HEK293 (cell line): ENCODE measurements at regions not wholly inside any gene's neighbourhood (a gene's known extent, or its start where the extent isn't known, plus 50 kb on each side); places are given as distances from the start of the nearest gene placed in this dataset.

ENCODE experiments used
- CTCF ChIA-PET: fragments of 350-600 bp; formaldehyde crosslinking; extraction: SDS; loops from one replicate; lab custom pipeline; 2021; ENCODE audit warnings: antibody characterized with exemption; lab: Yijun Ruan, JAX
- POLR2A ChIA-PET: fragments of 300-600 bp; formaldehyde crosslinking; extraction: SDS; loops from one replicate; lab custom pipeline; 2020; ENCODE audit warnings: antibody characterized with exemption, inconsistent platforms; lab: Yijun Ruan, JAX
- H3K27ac ChIP-seq: fragments of 200-500 bp; sonication (Bioruptor generic); 2 replicates; pipeline ENCODE4 v1.5.1; 2014; ENCODE audit warnings: low read depth, low read length, control low read depth, inconsistent platforms; ENCODE audit errors: extremely low read depth
- H3K36me3 ChIP-seq, 2 experiments: fragments of 200-500 bp in 1 of 2; sonication (Bioruptor generic) in 1 of 2; 1 replicate in 1 of 2; 2 replicates in 1 of 2; pipeline ENCODE4 v1.5.1; 2014 to 2017; ENCODE audit warnings: inconsistent platforms in 2 of 2, low read length in 2 of 2; ENCODE audit not compliant: control insufficient read depth in 2 of 2, insufficient read depth in 1 of 2
- H3K4me1 ChIP-seq: fragments of 200-500 bp; sonication (Bioruptor generic); 2 replicates; pipeline ENCODE4 v1.5.1; 2014; ENCODE audit warnings: mild to moderate bottlenecking, low read length, inconsistent platforms; ENCODE audit not compliant: control insufficient read depth, insufficient read depth
- H3K4me3 ChIP-seq: 2 replicates; pipeline ENCODE4 v1.5.1; 2011; ENCODE audit warnings: low read depth, mild to moderate bottlenecking, control low read depth, low read length, moderate library complexity
- H3K9me3 ChIP-seq: fragments of 200-500 bp; sonication (Bioruptor generic); 2 replicates; pipeline ENCODE4 v1.5.1; 2014; ENCODE audit warnings: low read depth, low read length, inconsistent platforms; ENCODE audit not compliant: control insufficient read depth, insufficient read depth
- BCL11A ChIP-seq: fragments of 450-650 bp; formaldehyde crosslinking; IDR thresholded peaks from 2 replicates; pipeline ENCODE4 v1.5.1; 2016; ENCODE audit warnings: low read depth, missing biosample characterization, missing genetic modification characterization
- EGR2 ChIP-seq: fragments of 450-650 bp; formaldehyde crosslinking; IDR thresholded peaks from 2 replicates; pipeline ENCODE4 v1.5.1; 2016; ENCODE audit warnings: low read depth, missing biosample characterization, missing genetic modification characterization
- GLIS1 ChIP-seq: fragments of 450-650 bp; formaldehyde crosslinking; IDR thresholded peaks from 2 replicates; pipeline ENCODE4 v1.5.1; 2016; ENCODE audit warnings: missing biosample characterization, missing genetic modification characterization
- IKZF3 ChIP-seq: fragments of 450-650 bp; IDR thresholded peaks from 2 replicates; pipeline ENCODE4 v1.5.0; 2018; ENCODE audit warnings: missing biosample characterization, mild to moderate bottlenecking, missing genetic modification characterization, moderate library complexity
- PRDM10 ChIP-seq: fragments of 450-650 bp; formaldehyde crosslinking; IDR thresholded peaks from 2 replicates; pipeline ENCODE4 v1.5.1; 2016; ENCODE audit warnings: missing biosample characterization, missing genetic modification characterization
- SALL2 ChIP-seq: fragments of 450-650 bp; formaldehyde crosslinking; IDR thresholded peaks from 2 replicates; pipeline ENCODE4 v1.5.0; 2017; ENCODE audit warnings: missing biosample characterization, mild to moderate bottlenecking, missing genetic modification characterization, borderline replicate concordance
- ZFHX2 ChIP-seq: fragments of 450-650 bp; formaldehyde crosslinking; conservative IDR thresholded peaks from 2 replicates; pipeline ENCODE4 v1.5.1; 2016; ENCODE audit warnings: missing biosample characterization, missing genetic modification characterization
- ZFP41 ChIP-seq: fragments of 450-650 bp; formaldehyde crosslinking; IDR thresholded peaks from 2 replicates; pipeline ENCODE4 v1.5.1; 2016; ENCODE audit warnings: missing biosample characterization, missing genetic modification characterization, borderline replicate concordance
- ZFP69B ChIP-seq: fragments of 450-650 bp; formaldehyde crosslinking; IDR thresholded peaks from 2 replicates; pipeline ENCODE4 v1.5.1; 2016; ENCODE audit warnings: missing biosample characterization, missing genetic modification characterization
- ZNF10 ChIP-seq: fragments of 450-650 bp; formaldehyde crosslinking; IDR thresholded peaks from 2 replicates; pipeline ENCODE4 v1.5.1; 2017; ENCODE audit warnings: missing biosample characterization, missing genetic modification characterization
- ZNF133 ChIP-seq: fragments of 450-650 bp; formaldehyde crosslinking; IDR thresholded peaks from 2 replicates; pipeline ENCODE4 v1.5.1; 2016; ENCODE audit warnings: missing biosample characterization, missing genetic modification characterization
- ZNF138 ChIP-seq: fragments of 450-650 bp; formaldehyde crosslinking; IDR thresholded peaks from 2 replicates; pipeline ENCODE4 v1.5.1; 2016; ENCODE audit warnings: missing biosample characterization, missing genetic modification characterization, borderline replicate concordance
- ZNF157 ChIP-seq: fragments of 450-650 bp; formaldehyde crosslinking; IDR thresholded peaks from 2 replicates; pipeline ENCODE4 v1.5.1; 2016; ENCODE audit warnings: missing biosample characterization, missing genetic modification characterization
- ZNF169 ChIP-seq: fragments of 450-650 bp; formaldehyde crosslinking; IDR thresholded peaks from 2 replicates; pipeline ENCODE4 v1.5.1; 2016; ENCODE audit warnings: missing biosample characterization, missing genetic modification characterization
- ZNF223 ChIP-seq: fragments of 450-650 bp; formaldehyde crosslinking; IDR thresholded peaks from 2 replicates; pipeline ENCODE4 v1.5.1; 2016; ENCODE audit warnings: missing biosample characterization, missing genetic modification characterization
- ZNF23 ChIP-seq: fragments of 450-650 bp; formaldehyde crosslinking; IDR thresholded peaks from 2 replicates; pipeline ENCODE4 v1.5.1; 2016; ENCODE audit warnings: missing biosample characterization, missing genetic modification characterization, borderline replicate concordance
- ZNF311 ChIP-seq: fragments of 450-650 bp; formaldehyde crosslinking; IDR thresholded peaks from 2 replicates; pipeline ENCODE4 v1.5.1; 2017; ENCODE audit warnings: missing biosample characterization, missing genetic modification characterization, borderline replicate concordance
- ZNF501 ChIP-seq: fragments of 450-650 bp; formaldehyde crosslinking; IDR thresholded peaks from 2 replicates; pipeline ENCODE4 v1.5.1; 2016; ENCODE audit warnings: missing biosample characterization, missing genetic modification characterization
- ZNF555 ChIP-seq: fragments of 450-650 bp; formaldehyde crosslinking; conservative IDR thresholded peaks from 2 replicates; pipeline ENCODE4 v1.5.1; 2017; ENCODE audit warnings: missing biosample characterization, mild to moderate bottlenecking, missing genetic modification characterization, inconsistent platforms
- ZNF560 ChIP-seq: fragments of 450-650 bp; formaldehyde crosslinking; IDR thresholded peaks from 2 replicates; pipeline ENCODE4 v1.5.1; 2017; ENCODE audit warnings: missing biosample characterization, missing genetic modification characterization, borderline replicate concordance
- ZNF692 ChIP-seq: fragments of 450-650 bp; formaldehyde crosslinking; IDR thresholded peaks from 2 replicates; pipeline ENCODE4 v1.5.1; 2016; ENCODE audit warnings: missing biosample characterization, missing genetic modification characterization

GRCh38 chr14:106346084-106346483 is 819.7 kb downstream of the TMEM121 start:
- CTCF ChIA-PET, result interaction anchor here (0.7 to 4.9 kb wide), 13 partner anchors 11 to 358 kb away, joined by 3 to 36 read pairs (median 7); no protein-coding TSS in a partner anchor
- POLR2A ChIA-PET, result no interaction called here
- H3K27ac ChIP-seq, result no peak overlapping the region
- no peaks in the 10 kb centered on the region; the same call in 1 of the 2 replicates for H3K9me3 ChIP-seq
- H3K4me3 ChIP-seq, result no peak overlapping the region
- H3K36me3 ChIP-seq, result no peaks in the 10 kb centered on the region
- no peak for TF ChIP-seq ZNF311 (tag by site-specific recombination)
- TF ChIP-seq EGR2 (tag by site-specific recombination), result 0 out of 2 replicates have a peak, but pooled peaks have one; percentile 7
- TF ChIP-seq ZFHX2 (tag by site-specific recombination), result peak; percentile 44; the same call in 1 of the 2 replicates
- TF ChIP-seq ZNF157 (tag by site-specific recombination), result no peak
- TF ChIP-seq PRDM10, result no peak
- TF ChIP-seq ZNF223 (tag by site-specific recombination), result no peak
- peak; percentile 28; the same call in 1 of the 2 replicates for TF ChIP-seq ZFP69B (tag by site-specific recombination)
- TF ChIP-seq ZNF555 (tag by site-specific recombination), result 0 out of 2 replicates have a peak, but pooled peaks have one; percentile 1
- TF ChIP-seq GLIS1 (tag by site-specific recombination), result no peak
- no peak for TF ChIP-seq BCL11A (tag by site-specific recombination)
- 0 out of 2 replicates have a peak, but pooled peaks have one; percentile 2 for TF ChIP-seq ZNF501
- H3K4me1 ChIP-seq, result no peaks in the 10 kb centered on the region; the same call in 1 of the 2 replicates

GRCh38 chr14:106346534-106347290 is 820.3 kb downstream of the TMEM121 start:
- Histone ChIP-seq H3K9me3 (no peaks in the 10 kb centered on the region; the same call in 1 of the 2 replicates), H3K4me1 (no peaks in the 10 kb centered on the region; the same call in 1 of the 2 replicates), H3K36me3 (no peaks in the 10 kb centered on the region), H3K4me3 (no peak overlapping the region), H3K27ac (no peak overlapping the region)
- POLR2A ChIA-PET, result no interaction called here
- CTCF ChIA-PET, result interaction anchor here (0.6 to 4.9 kb wide), 17 partner anchors 11 to 343 kb away, joined by 3 to 40 read pairs (median 7); no protein-coding TSS in a partner anchor
- TF ChIP-seq ZFP41 (no peak), ZNF138 (tag by site-specific recombination) (0 out of 2 replicates have a peak, but pooled peaks have one; percentile 7), ZNF10 (tag by site-specific recombination) (no peak), IKZF3 (tag by site-specific recombination) (no peak)

- H3K27ac ChIP-seq, result no peak overlapping the region
- H3K4me1 ChIP-seq, result no peaks in the 10 kb centered on the region; the same call in 1 of the 2 replicates
- POLR2A ChIA-PET, result no interaction called here
- TF ChIP-seq ZNF169 (tag by site-specific recombination) (no peak), ZNF692 (no peak), SALL2 (no peak), ZNF133 (tag by site-specific recombination) (no peak), ZNF560 (tag by site-specific recombination) (0 out of 2 replicates have a peak, but pooled peaks have one; percentile 12), ZNF23 (tag by site-specific recombination) (no peak)
- H3K9me3 ChIP-seq, result no peaks in the 10 kb centered on the region; the same call in 1 of the 2 replicates
- H3K4me3 ChIP-seq, result no peak overlapping the region
- CTCF ChIA-PET, result interaction anchor here (0.6 to 4.9 kb wide), 13 partner anchors 10 to 344 kb away, joined by 3 to 40 read pairs (median 8); no protein-coding TSS in a partner anchor
- no peaks in the 10 kb centered on the region for H3K36me3 ChIP-seq
Observed at GRCh38 chr14:106347291-106347778, 821.0 kb downstream of the TMEM121 start.
